ENCODE measurements at regions not wholly inside any gene's neighbourhood (a gene's known extent, or its start where the extent isn't known, plus 50 kb on each side); places are given as distances from the start of the nearest gene placed in this dataset.

DNA sequence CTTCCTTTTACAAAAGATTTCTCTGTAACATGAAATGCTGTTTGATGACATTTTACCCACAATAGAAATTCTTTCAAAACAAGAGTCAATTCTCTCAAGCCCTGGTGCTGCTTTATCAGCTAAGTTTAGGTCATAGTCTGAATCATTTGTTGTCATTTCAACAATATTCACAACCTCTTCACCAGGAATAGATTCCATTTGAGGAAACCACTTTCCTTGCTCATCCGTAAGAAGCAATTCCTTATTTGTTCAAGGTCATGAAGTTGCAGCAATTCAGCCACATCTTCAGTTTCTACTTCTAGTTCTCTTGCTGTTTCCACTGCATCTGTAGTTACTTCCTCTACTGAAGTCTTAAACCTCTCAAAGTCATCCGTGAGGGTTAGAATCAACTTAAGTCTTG is 315.3 kb downstream of the TYW1 start:
- TF ChIP-seq, protein P1, sequence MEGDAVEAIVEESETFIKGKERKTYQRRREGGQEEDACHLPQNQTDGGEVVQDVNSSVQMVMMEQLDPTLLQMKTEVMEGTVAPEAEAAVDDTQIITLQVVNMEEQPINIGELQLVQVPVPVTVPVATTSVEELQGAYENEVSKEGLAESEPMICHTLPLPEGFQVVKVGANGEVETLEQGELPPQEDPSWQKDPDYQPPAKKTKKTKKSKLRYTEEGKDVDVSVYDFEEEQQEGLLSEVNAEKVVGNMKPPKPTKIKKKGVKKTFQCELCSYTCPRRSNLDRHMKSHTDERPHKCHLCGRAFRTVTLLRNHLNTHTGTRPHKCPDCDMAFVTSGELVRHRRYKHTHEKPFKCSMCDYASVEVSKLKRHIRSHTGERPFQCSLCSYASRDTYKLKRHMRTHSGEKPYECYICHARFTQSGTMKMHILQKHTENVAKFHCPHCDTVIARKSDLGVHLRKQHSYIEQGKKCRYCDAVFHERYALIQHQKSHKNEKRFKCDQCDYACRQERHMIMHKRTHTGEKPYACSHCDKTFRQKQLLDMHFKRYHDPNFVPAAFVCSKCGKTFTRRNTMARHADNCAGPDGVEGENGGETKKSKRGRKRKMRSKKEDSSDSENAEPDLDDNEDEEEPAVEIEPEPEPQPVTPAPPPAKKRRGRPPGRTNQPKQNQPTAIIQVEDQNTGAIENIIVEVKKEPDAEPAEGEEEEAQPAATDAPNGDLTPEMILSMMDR (IDR thresholded peaks at IDR 0.05): no peak
- TF ChIP-seq POLR2A (IDR thresholded peaks at IDR 0.05): no peak
